RCC 7860 (cell line): ENCODE measurements at regions not wholly inside any gene's neighbourhood (a gene's known extent, or its start where the extent isn't known, plus 50 kb on each side); places are given as distances from the start of the nearest gene placed in this dataset.
A peak's percentile ranks its signal among the peaks of the same experiment; 100 is the strongest.

Source experiments
- DNase-seq: peaks from one replicate; pipeline ENCODE4 v3.0.0-alpha.2; 2015; ENCODE audit warnings: low spot score
- FAIRE-seq: peaks from 2 replicates; lab custom pipeline; 2012; peaks lifted over from hg19 to GRCh38; lab: Jason Lieb, UNC

DNA sequence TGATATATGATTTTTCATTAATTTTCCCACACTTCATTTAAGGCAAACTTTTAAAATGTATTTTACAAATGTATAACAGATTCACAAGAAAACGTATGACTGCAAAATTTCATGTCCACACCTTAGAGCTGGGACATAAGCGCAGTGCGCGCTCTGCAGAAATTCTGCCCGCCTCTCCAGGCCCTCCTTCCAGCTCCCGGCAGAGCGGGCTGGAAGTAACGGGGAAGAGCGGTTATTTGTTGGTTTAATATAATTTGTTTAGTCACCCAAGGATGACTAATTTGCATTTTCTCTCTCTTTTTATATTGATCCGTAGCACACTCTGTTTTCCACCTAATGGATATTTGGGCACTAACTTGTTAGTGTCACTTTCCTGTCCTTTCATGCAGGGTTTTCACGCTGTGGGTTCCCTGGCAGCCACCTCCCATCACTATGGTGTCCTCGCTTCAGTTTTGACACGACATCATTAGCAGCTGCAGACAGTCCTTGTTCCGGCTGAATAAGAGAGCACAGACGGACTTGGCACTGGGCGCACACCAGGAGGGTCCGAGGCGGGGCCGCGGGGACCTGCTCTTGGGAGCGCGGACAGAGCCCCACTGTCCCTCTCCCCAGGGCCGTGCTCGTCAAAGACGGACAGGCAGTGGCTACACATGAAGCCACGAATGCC is 129.2 kb upstream of the SEC61G start:
- FAIRE-seq (no peak), DNase-seq (no peak)

DNA sequence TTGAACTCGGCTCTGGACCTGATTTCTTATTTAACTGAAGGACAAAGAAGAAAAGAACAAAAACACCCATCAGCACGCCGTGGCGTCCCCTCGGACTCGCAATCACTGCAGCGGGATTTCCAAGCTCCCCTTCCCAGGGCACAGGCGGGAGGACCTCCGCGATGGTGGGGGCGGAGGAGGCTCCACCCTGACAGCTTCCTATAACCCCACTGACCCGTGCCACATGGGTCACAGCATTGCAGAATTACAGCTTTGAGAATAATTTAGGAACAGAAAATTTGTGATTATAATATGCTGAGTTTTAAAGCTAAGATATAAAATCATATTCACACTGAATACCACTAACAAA is 129.7 kb upstream of the SEC61G start:
- DNase-seq (no peak), FAIRE-seq (no peak)

DNA sequence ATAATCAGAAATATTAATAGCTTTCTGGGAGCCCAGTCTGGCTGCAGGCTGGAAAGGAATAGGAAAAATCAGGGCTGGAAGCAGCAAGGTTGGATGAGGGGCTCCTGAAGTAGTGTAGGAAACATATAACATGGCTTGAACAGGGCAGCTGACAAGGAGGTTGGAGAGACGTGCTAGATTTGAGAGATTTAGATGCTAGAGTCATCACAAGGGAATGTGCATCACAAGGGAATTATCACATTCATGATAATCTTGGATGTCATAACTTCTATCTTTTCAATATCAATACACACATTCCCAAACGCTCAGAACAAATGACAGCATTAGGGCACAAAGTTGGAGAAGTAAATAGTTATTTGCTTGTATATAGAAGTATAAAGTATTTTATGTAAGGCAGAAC is 120.9 kb upstream of the EGFR start:
- FAIRE-seq (no peak), DNase-seq (no peak)

DNA sequence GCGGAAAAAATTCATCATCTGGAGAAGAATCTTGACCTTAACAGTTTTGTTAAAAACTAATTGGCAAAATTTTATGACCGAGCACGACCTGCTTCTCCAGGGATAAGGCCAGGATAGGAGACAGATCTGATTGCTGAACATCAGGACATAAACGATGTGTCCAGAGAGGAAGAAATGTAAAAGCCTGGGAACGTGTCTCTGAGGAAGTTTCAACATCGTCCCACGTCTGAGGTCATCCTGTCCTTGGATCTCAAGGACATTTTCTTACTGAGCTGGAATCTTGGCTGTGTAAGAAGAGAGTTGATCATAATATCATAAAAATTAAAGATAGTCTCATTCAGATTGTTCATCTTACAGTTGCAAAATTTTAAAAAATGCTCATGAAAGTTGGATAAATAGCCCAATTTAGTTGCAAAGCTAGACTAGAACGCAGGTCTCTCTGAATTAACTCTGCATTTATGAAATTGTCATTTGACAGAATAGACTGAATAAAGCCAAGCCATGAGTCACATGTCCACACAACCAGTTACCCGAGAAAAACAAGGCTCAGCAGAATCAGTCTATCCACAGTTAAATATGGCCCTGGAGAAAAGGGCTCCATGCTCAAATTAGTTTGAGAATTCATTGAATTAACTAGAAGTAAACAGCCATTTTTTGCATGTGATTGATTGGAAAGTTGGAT is 120.0 kb upstream of the EGFR start:
- FAIRE-seq (no peak), DNase-seq (no peak)

- no peak for FAIRE-seq
- no peak for DNase-seq
These were observed 117.0 kb upstream of the EGFR start for GRCh38 chr7:54901840-54902239.

DNA sequence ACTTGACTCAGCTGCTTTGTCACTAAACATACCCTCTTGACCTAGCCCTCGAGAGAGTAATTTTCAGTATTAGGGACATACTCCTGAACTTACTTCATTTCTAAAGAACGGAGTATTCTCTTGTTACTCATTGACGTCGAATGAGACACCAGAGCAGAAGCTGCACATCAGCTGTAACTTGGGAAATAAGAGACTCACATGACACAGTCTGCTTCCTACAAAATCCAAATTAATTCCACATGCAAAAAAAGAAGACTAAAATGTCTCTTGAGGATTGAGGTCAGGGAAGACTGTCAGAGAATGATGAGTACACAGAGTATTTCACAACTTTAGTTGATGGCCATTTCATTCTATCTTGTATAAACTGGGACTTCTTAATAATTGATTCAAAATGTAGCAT is 114.7 kb upstream of the EGFR start:
- peak; percentile 79 for FAIRE-seq
- DNase-seq = peak; percentile 58

DNA sequence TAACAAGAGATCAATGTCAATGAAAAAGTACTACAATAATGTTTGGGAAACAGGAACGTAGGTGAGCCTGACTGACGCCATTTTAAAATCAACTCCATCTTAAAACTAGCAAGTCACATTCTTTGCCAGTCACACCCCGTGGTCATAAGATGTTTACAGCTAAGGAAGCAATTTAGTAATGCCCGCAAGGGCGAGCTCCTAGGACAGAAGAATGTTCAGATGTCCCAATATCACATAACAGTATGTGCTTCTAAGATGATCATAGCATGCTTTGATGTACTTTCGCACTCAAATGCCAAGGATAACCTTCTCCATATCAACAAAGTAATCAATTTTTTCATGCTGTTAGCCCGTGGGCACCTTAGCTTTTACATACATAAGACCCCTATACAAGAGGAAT is 113.8 kb upstream of the EGFR start:
- DNase-seq = no peak
- FAIRE-seq = no peak

DNA sequence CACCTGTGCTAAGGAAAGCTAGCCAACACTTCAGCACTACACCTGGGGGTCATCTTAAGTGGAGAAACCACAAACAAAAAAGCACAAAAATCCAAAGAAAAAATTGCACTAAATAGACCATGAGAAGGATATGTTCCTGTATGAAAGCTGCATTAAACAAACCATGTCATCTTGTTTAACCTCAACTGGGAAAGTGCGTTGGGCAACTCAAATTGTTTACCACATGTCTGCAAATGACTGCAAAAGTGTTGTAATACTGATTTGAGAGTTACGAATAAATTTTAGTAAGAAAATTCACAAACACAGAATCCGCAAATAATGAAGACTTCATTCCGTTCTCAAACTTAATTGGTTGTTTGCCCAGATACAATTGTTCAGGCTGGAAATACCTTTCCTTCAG is 111.9 kb upstream of the EGFR start:
- FAIRE-seq (no peak), DNase-seq (no peak)

- FAIRE-seq (no peak), DNase-seq (no peak)
These were observed 110.8 kb upstream of the EGFR start for GRCh38 chr7:54907981-54908380.

- no peak for FAIRE-seq
These were observed 109.9 kb upstream of the EGFR start for GRCh38 chr7:54908760-54909438.

GRCh38 chr7:54915870-54916598 is 102.8 kb upstream of the EGFR start:
- FAIRE-seq = no peak
- no peak for DNase-seq

More at GRCh38 chr7:54908760-54909438, 109.9 kb upstream of the EGFR start:
- DNase-seq = no peak

DNA sequence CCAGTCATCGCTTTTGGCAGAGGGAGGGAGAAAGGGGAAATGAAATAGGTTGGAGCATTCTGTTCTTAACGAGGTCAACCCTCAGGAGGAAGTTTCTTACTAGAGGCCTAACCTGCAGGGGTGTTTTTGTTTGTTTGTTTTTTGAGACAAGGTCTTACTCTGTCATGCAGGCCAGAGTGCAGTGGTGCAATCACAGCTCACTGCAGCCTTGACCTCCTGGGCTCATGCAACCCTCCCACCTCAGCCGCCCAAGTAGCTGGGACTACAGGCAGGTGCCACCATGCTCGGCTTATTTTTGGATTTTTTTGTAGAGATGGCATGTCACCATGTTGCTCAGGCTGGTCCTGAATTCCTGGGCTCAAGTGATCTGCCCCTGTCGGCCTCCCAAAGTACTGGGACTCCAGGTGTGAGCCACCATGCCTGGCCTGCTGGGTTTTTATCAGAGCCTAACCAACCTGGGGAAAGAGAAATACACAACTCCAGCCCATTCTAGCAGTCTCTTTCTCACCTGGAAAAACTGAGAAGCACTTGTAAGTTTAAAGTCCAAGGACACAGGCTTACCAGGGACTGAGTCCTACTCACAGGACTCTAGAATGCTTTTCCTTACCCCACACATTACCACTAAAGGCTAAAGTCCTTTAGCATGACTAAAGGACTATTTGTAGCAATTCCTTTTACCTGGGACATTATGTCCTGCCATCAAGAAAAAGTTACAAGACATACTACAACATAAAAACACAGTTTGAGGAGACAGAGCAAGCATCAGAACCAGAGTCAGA is 101.0 kb upstream of the EGFR start:
- no peak for FAIRE-seq
- DNase-seq = no peak

- no peak for DNase-seq
- FAIRE-seq = no peak
These were observed 97.7 kb upstream of the EGFR start for GRCh38 chr7:54921116-54921515.

DNA sequence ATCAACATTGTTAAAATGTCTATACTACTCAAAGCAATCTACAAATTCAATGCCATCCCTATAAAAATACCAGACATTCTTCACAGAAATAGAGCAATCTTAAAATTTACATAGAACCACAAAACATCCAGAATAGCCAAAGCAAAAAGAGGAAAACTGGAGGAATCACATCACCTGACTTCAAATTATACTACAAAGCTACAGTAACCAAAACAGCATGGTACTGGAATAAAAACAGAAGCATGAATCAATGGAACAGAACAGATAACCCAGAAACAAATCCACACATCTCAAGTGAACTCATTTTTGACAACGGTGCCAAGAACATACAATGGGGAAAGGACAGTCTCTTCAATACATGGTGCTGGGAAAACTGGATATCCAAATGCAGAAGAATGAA is 87.3 kb upstream of the EGFR start:
- FAIRE-seq (no peak), DNase-seq (no peak)

- FAIRE-seq = peak; percentile 72
- DNase-seq = peak; percentile 73
These were observed 85.8 kb upstream of the EGFR start for GRCh38 chr7:54932818-54933543.

GRCh38 chr7:54933643-54934042 is 85.2 kb upstream of the EGFR start:
- no peak for FAIRE-seq
- DNase-seq = no peak

- no peak for DNase-seq
- no peak for FAIRE-seq
These were observed 78.1 kb upstream of the EGFR start for GRCh38 chr7:54940748-54941147.

GRCh38 chr7:54944179-54944578 is 74.6 kb upstream of the EGFR start:
- DNase-seq = no peak
- FAIRE-seq = no peak

DNA sequence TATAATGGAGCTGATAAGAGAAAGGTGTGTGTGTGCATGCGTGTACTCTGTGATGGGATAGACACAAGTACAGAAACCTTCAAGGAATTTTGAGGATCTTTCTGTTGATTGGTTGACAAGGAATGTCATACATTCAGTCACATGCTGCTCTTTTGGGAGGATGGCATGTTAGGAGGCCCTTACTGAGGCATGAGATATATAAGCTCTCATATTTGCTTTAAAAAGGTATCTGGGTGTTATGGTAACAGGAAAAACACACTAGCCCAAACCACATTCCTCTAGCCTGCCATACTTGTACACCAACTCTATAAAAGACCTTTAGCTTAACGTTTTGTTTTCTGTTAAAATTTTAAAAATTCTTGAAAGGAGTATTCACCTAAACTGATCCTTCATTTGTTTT is 72.5 kb upstream of the EGFR start:
- DNase-seq = no peak
- FAIRE-seq = no peak

DNA sequence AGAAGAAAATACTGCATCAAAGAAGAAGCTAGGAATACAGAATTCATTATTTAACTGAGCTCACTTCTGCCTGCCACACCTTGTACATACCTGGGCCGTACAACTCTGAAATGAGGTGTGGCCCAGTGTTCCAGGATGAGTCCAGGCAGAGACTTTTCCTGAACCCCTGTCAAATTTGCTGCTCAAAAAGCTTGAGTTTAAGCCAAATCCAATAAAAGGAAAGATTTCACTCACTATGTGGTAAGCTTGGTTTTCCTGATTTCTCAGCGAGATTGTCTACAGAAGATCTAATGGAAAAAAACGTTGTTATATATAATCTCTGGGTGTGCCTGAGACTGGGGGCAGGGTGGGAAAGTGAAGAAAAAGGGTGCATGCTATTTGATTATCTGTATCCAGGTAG is 72.1 kb upstream of the EGFR start:
- FAIRE-seq (no peak), DNase-seq (no peak)
